ENCODE measurements at regions not wholly inside any gene's neighbourhood (a gene's known extent, or its start where the extent isn't known, plus 50 kb on each side); places are given as distances from the start of the nearest gene placed in this dataset.
"Not testable (repeated sequence)": the region's sequence is repeated elsewhere in the genome, so short reads cannot be mapped to it uniquely, and the experiment has no call there.

- no peaks in the 10 kb centered on the region for H3K36me3 ChIP-seq
- H3K27ac ChIP-seq: no peak overlapping the region
- 48% methylated on average over 2 of the region's 2 CpGs for WGBS
- no peaks in the 10 kb centered on the region for H3K9me3 ChIP-seq
- H3K4me1 ChIP-seq: no peaks in the 10 kb centered on the region
- DNase-seq (ENCODE audit: low spot score in 2 of 2): no peak
- TF ChIP-seq POLR2A (IDR thresholded peaks at IDR 0.05) (no peak), POLR2AphosphoS5 (IDR thresholded peaks at IDR 0.05) (no peak), CTCF (IDR thresholded peaks at IDR 0.05) (no peak), EP300 (IDR thresholded peaks at IDR 0.05) (no peak)
- no peak overlapping the region for H3K4me3 ChIP-seq
- no peaks in the 10 kb centered on the region for H3K27me3 ChIP-seq
Observed at GRCh38 chr9:13806714-13807113, 507.2 kb downstream of the NFIB start.

GRCh38 chr9:13805546-13805945 lies 508.4 kb downstream of the NFIB start:
- Histone ChIP-seq H3K27me3 (no peaks in the 10 kb centered on the region), H3K9me3 (no peaks in the 10 kb centered on the region), H3K27ac (no peak overlapping the region), H3K36me3 (no peaks in the 10 kb centered on the region), H3K4me1 (no peaks in the 10 kb centered on the region), H3K4me3 (no peak overlapping the region)
- TF ChIP-seq POLR2A (IDR thresholded peaks at IDR 0.05) (no peak), POLR2AphosphoS5 (IDR thresholded peaks at IDR 0.05) (no peak), EP300 (IDR thresholded peaks at IDR 0.05) (no peak), CTCF (IDR thresholded peaks at IDR 0.05) (no peak)
- DNase-seq (ENCODE audit: low spot score in 2 of 2): no peak
- WGBS: 84% methylated on average over 5 of the region's 5 CpGs

GRCh38 chr9:13804532-13804931 lies 509.4 kb downstream of the NFIB start:
- Histone ChIP-seq H3K27me3 (no peaks in the 10 kb centered on the region), H3K36me3 (no peaks in the 10 kb centered on the region), H3K4me1 (no peaks in the 10 kb centered on the region), H3K27ac (no peak overlapping the region), H3K4me3 (no peak overlapping the region), H3K9me3 (no peaks in the 10 kb centered on the region)
- TF ChIP-seq POLR2AphosphoS5 (IDR thresholded peaks at IDR 0.05) (no peak), CTCF (IDR thresholded peaks at IDR 0.05) (no peak), POLR2A (IDR thresholded peaks at IDR 0.05) (no peak), EP300 (IDR thresholded peaks at IDR 0.05) (no peak)
- WGBS: 91% methylated on average over 4 of the region's 4 CpGs
- DNase-seq (ENCODE audit: low spot score in 2 of 2): no peak

DNA sequence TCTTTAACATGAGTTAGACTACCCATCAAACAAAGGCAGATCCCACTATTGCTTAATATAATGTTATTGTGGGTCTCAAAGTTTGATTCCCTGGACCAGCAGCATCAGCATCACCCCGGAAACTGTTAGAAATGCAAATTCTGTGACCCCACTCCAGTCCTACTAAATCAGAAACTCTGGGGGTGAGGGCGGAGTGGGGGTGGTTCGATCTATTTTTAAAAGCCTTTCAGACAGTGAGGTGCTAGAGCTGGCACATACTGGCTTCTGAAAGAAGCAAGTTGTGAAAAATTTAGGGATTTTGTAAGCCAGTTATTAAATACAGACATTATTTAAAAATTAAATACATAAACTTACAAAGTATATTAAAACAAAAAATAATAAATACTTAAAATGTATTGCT lies 513.2 kb downstream of the NFIB start:
- no peak for DNase-seq (ENCODE audit: low spot score in 2 of 2)
- TF ChIP-seq CTCF (IDR thresholded peaks at IDR 0.05) (no peak), POLR2A (IDR thresholded peaks at IDR 0.05) (no peak), POLR2AphosphoS5 (IDR thresholded peaks at IDR 0.05) (no peak), EP300 (IDR thresholded peaks at IDR 0.05) (no peak)
- no peaks in the 10 kb centered on the region for H3K27me3 ChIP-seq
- no peak overlapping the region for H3K4me3 ChIP-seq
- no peaks in the 10 kb centered on the region for H3K4me1 ChIP-seq
- no peaks in the 10 kb centered on the region for H3K36me3 ChIP-seq
- WGBS: 91% methylated on average over 3 of the region's 3 CpGs
- no peaks in the 10 kb centered on the region for H3K9me3 ChIP-seq
- H3K27ac ChIP-seq: no peak overlapping the region

- not testable (repeated sequence) for H3K27me3 ChIP-seq; H3K4me3 ChIP-seq; H3K4me1 ChIP-seq; H3K36me3 ChIP-seq; H3K27ac ChIP-seq; DNase-seq (ENCODE audit: low spot score in 2 of 2); H3K9me3 ChIP-seq
- WGBS: 92% methylated on average over 2 of the region's 2 CpGs
Observed at GRCh38 chr9:13797701-13798100, 516.2 kb downstream of the NFIB start.

- WGBS: 94% methylated on average over 3 of the region's 4 CpGs
- H3K4me3 ChIP-seq: no peak overlapping the region
Observed at GRCh38 chr9:13791816-13792215, 512.3 kb upstream of the MPDZ start.

More at GRCh38 chr9:13791816-13792215, 512.3 kb upstream of the MPDZ start:
- TF ChIP-seq POLR2A (IDR thresholded peaks at IDR 0.05) (no peak), CTCF (IDR thresholded peaks at IDR 0.05) (no peak), POLR2AphosphoS5 (IDR thresholded peaks at IDR 0.05) (no peak), EP300 (IDR thresholded peaks at IDR 0.05) (no peak)
- H3K9me3 ChIP-seq: no peaks in the 10 kb centered on the region
- peaks cover 7% of the 10 kb centered on the region for H3K4me1 ChIP-seq
- H3K36me3 ChIP-seq: no peaks in the 10 kb centered on the region
- H3K27me3 ChIP-seq: no peaks in the 10 kb centered on the region
- DNase-seq (ENCODE audit: low spot score in 2 of 2): no peak
- no peak overlapping the region for H3K27ac ChIP-seq

Measured in suprapubic skin (tissue), 4 donors.